SK-N-DZ (cell line): ENCODE measurements at regions not wholly inside any gene's neighbourhood (a gene's known extent, or its start where the extent isn't known, plus 50 kb on each side); places are given as distances from the start of the nearest gene placed in this dataset.

Source experiments
- DNase-seq: peaks from one replicate; pipeline ENCODE4 v3.0.0-alpha.2; 2015; ENCODE audit warnings: low spot score

DNA sequence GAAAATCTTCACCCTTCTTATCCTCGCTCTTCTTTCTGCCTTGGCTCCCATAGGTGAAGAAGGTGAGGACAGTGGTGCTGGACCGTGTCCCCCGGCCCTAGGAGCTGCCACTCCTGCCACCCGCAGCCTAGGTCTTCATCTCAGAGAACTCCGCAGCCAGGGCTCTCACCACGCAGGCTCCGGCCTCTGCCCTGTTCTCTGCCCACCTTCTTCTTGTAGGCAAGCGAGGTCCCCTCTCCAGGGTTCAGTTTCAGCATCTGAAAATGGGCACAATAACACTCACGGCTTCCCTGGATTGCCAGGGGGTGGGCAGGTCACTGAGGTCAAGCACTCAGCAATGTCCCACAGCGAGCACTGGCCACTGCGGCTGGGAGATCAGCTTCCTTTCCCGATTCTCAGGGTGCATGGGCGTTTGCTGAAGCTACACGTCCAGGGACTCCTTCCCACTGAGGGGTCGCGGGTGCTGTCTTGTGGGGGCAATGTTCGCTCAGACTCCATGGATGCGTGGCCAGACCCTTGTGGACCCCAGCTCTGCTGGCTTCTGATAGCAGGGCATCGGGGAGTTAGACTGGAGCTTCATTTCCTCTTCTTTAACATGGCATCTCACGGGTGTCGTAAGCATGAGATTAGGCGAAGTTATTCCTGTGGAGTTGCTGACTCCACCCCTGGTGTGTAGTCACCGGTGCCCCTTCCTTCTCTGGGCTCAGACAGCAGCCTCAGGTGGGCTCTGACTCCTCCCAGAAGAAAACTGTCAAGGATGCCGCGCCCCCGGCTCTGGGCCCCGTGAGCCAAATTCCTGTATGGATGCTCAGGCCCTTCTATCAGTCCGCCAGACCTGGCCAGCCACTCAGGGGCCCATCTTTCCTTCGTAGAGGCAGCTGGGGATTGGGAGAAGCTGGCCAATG, 145.1 kb upstream of the IRX2 start:
- DNase-seq, result no peak

DNA sequence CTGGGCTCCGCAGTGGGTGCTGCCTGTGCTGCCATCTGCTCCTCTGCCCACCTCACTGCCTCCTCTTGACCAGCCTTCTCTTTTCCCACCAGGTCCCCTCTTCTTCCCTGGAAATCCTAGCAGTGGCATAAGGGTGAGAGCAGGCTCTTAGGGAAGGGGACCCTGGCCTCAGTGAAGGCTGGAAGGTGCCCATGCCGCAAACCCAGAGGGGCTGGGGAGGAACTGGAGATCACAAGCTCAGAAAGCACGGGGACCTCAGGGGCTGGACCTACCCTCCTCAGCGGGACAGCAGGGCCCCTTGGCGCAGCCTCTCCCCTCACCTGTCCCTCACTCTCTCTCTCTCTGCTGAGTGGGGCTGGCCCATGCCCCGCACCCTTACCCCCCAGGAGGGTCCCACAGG, 144.4 kb upstream of the IRX2 start:
- no peak for DNase-seq

DNA sequence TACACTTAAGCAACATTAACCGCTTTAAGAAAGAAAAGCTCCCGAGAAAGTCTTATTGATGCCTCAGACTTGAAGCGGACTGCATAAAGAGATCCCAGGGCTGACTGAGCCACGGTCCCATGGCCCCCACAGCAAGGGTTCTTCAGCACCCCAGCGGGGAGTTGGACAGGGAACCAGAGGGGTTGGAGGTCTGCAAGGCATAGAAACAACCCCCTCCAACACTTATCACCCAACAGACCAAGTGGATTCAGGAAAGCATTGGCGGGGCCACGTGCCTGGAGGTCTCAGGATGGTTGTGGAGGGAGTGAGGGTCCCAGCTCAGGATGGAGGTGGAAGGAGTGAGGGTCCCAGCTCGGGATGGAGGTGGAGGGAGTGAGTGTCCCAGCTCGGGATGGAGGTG, 143.7 kb upstream of the IRX2 start:
- DNase-seq, result no peak

DNA sequence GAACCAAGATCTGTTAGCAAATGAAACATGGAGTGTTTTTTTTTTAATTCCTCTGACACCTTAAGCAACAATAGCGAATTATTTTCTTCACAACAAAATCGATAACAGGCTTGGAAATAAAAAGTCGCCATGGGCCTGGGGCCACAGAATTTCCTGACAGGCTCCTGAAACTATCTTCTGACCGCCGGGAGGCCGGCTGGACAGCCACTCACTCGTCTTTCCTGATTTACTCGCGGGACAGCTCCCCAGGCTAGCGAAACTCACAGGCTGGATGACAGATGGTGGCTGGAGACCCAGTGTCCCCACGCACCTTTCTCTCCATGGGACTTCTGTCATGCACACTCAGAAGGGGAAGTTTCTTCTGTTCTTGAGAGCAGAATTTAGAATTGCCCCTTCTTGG, 143.3 kb upstream of the IRX2 start:
- DNase-seq, result no peak

DNA sequence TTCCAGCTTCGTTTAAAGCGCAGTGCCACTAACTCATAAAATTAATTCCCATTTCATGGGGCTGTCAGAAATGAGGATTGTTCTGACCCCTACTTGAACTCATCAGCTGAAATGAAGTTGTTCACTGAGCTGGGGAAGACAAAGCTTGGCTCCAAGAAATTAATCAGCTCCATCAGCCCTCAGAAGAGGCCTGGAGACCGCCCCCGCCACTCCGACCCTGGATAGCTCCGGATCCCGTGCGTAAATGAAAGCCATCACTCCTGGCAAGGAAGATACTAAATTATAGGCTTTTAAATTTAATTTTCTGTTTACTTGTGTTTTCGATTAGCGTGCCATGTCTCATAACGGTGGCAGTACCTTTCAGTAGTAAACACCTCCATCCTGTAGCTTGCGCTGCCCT, 142.8 kb upstream of the IRX2 start:
- no peak for DNase-seq

DNA sequence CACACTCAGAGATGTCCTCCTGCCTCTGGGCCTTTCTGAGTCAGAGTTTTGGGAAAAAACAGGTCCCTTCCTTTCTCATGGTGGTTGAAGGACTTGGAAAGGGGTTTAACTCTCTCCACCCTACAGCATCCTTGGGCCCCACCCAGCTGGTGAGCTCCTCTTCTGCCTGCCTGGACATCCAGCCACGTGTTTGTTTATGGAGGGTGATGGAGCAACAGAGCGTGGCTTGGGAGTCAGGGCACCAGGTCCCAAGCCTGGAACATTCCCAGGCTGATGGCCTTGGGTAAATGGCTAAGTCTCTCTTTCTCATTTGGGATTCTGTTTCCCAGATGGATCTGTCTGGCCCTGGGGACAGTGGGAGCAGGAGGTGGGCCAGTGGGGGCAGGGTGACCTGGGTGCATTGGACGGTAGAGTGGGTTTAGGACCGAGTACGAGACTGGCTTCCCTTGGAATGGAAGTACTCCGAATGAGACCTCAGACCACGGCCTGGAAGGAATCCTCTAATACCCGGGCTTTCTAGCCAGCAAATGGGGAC, 141.1 kb upstream of the IRX2 start:
- no peak for DNase-seq

DNA sequence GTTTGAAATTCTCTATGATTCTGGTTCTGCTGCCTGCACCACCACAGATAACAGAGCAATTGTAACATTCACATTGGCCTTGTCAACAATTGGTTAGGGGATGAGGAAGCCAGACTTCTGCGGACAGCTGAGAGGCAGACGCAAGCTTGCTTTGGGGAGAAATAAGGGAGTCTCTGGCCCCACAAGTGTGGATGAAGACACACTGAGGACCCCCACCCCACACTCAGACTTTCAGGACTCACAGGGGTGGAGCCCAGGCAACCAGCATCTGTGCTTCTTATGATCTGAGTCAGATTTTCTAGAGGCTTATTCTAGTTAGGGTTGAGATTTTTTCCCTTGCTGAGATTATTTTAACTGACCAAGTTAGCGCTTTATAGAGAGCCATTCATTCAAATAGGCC, 140.3 kb upstream of the IRX2 start:
- DNase-seq, result no peak

DNA sequence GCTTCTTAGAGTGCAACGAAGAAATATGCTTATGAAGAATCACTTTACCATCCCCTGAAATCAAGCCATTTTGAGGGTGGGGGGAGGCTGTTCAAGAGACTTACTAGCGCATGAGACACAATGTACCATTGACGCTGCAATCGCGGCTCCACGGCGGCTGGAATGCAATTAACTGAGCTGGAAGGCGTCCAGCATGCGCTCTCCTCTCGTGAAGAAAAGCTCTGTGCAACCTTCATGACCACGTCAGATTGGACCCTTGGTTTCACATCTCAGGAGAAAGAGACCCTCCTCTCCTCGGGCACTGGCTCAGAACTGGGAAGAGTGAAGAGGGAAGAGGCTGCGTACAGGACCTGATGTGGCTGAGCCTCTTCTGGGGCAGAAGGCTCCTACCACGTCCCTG, 138.5 kb upstream of the IRX2 start:
- no peak for DNase-seq

DNA sequence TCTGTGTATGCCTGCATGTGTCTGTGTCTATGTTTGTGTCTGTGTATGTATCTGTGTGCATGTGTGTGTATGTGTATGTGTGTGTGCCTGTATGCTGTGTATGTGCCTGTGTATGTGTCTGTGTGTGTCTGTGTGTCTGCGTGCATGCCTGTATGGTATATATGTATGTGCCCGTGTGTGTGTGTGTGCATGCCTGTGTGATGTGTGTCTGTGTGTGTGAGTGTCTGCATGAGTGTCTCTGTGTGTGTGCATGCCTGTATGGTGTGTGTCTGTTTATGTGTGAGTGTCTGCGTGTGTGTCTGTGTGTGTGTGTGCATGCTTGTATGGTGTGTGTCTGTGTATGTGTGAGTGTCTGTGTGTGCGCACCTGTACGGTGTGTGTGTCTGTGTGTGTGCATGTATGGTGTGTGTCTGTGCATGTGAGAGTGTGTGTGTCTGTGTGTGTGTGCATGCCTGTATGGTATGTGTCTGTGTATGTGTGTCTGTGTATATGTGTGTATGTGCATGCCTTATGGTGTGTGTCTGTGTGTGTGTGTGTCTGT, 137.1 kb upstream of the IRX2 start:
- no peak for DNase-seq

DNA sequence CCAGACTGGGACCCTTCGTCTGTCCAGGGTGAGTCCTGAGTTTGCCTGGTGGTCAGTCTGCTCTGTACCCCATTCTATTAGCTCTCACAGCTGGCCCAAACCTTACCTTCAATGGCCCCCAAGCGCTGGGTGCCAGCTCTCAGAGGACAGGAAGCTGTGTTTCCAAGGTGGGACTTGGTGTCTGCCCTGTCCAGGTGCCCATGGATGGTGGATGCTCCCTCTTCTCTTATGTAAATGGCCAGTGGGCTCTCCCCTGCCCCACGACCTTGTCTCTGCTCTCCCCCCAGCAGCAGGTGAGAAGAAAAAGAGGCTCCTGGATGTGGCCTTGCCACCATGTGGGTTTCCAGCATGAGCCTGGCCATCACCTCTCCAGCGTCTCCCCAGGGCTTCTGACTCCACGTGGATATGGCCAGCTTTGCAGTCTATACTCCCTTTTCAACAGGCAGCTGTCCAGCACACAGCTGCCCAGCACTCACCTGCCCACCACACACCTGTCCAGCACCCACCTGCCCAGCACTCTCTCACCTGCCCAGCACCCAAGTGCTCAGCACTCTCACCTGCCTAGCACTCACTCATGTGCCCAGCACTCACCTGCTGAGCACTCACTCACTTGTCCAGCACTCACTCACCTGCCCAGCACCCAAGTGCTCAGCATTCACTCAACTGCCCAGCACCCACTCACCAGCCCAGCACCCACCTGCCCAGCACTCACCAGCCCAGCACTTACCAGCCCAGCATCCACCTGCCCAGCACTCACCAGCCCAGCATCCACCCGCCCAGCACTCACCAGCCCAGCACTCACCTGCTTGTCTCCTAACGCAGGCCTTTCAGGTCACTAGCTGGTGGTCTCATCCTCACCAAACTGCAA, 136.2 kb upstream of the IRX2 start:
- no peak for DNase-seq

DNA sequence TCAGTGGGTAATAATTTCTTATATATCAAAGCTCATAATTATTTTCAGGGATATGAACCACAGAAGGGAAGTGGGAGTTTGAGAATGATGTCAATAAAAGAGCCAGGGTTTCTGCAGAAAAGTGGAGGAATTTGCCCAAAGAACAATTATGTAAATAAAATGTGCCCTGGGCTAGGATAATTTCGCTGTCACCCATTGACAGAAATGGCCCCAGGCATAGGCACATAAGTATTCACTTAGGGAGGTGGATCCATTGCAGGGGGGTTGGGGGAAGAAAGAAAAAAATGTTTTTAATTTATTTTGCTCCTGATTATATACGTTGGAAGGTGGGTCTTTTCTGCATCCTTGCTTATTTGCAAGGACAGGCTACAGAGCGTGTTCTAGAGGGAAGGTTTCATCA, 135.1 kb upstream of the IRX2 start:
- no peak for DNase-seq

DNA sequence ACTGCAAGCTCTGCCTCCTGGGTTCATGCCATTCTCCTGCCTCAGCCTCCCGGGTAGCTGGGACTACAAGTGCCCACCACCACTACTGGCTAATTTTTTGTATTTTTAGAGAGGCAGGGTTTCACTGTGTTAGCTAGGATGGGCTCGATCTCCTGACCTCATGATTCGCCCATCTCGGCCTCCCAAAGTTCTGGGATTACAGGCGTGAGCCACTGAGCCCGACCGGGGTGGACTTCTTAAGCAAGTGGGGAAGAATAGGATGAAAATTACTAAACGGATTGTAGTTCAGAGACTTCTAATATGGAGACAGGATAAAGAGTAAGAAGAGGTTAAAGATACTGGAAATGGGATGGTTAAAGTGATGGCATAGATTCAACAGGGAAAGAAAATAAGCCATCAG, 132.3 kb upstream of the IRX2 start:
- no peak for DNase-seq

DNA sequence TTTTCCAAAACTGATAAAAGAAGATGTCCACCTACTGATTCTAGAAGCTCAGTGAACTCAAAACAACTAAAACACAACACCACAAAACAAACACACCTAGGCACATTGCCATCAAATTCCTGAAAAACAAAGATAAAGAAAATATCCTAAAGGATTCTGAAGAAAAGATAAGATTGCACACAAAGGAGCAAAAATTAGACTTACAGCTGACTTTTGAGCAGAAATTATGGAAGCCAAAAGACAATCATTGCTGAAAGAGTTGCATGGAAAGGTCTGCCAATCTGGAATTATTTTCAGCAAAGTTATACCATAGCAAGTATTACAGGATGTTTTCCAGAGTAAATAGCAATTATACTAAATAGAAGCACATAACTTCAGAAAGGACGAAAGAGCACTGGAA, 128.2 kb upstream of the IRX2 start:
- DNase-seq, result no peak

DNA sequence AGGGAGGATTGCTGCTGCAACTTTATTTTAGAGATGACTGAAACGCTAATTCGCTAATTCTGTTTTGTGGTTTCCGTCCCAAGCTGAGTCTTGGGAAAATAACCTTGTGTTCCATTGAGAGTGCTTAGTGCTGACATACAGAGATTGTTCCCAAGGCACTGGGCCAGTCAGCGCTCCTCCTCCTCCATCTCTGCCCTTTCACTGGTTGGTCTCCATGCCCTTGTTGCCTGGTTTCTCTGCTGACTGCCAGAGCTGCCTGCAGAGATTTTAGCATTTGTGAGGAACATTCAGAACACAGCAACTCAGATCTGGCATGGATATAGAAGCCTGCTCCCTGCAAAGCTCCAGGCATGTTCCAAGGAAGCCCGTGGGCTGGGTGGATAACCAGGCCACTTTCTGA, 126.0 kb upstream of the IRX2 start:
- DNase-seq, result no peak

DNA sequence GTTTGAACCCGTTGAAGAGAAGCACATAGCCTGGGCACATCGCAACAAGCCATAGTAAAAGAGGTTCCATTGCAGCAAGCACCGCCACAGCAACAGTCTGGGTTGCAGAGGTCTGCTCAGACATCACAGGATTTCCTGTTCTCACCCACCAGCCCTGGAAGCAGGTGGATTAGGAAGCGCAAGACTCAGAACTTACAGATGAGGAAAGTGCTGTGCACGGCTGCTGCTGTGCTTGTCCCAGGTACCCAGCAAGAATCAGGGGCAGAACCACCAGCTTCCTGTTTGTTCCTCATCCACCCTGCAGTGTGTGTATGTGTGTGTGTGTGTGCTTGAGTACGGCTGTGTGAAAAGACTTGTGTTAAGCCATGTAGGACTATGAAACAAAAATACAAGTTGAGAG, 124.7 kb upstream of the IRX2 start:
- DNase-seq, result no peak

DNA sequence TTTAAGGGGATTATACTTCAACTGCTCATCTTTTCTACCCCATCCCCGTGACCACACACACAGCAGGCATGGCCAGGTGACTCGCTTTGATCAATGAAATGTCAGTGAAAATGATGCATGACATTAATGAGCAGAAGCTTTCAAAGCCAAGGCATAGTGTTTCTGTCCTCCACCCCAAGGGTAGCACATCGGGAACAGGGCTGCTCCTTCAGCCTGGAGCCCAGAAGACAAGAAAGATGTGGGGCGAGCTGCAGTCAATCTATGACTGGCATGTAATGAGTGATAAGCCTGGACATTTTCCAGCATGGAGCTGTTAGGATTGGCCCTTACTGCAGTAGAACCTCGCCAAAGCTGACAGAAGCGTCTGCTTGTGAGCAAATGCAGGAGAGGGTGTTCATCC, 122.6 kb upstream of the IRX2 start:
- no peak for DNase-seq

DNA sequence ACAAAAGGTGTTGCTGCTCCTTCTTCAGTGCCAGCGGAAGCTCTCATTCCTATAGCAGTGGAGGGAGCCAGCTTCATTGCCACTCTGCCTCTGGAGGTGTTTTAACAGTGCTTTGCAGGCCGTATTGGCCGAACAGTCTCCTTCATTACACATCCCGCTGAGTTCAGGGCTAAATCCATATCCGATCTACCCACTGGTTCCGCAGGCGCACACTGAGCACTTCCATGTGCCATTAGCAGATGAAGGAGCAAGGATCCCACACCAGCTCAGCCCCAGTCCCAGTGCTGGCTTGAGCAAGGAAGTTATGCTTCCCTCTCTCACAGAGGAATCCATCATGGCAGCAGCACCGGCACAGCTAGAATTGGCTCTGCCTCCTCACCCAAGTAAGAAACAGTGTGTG, 121.2 kb upstream of the IRX2 start:
- DNase-seq, result no peak

DNA sequence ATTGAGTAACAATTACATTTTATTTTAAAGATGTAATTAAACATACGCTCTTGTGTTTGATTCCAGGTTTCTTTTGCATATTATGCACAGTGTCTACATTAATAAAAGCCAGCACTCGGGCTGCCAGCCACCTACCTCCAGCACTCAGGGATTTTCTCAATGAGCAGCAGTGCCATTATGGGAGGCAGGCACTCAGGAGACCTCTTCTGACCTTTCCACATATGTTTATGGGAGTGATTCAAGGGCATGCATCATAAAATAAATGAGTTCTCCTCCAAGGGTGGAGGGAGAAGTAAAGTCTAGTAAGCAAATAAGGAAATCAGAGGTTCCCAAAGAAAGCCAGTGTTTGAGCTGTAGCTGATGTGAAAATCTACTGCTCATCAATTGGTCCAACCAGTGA, 119.8 kb upstream of the IRX2 start:
- DNase-seq, result no peak

DNA sequence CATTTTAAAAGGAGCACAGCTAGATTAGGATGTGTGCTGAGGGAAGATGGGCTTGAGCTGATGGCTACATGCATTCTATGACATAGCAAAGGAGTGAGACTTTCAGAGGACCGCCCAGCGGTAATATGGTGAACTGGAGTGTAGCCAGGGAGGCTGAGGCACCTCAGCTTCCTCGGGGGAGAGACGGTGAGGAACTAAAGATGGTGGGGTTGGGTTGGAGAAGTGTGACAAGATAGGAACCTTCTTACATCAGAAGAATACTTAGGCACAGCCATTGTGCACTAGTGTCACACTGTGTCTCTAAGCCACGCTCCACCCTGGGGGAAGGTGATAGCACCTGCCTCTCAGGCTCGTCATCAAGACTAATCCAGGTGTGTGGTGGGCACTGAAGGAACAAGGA, 118.0 kb upstream of the IRX2 start:
- no peak for DNase-seq

DNA sequence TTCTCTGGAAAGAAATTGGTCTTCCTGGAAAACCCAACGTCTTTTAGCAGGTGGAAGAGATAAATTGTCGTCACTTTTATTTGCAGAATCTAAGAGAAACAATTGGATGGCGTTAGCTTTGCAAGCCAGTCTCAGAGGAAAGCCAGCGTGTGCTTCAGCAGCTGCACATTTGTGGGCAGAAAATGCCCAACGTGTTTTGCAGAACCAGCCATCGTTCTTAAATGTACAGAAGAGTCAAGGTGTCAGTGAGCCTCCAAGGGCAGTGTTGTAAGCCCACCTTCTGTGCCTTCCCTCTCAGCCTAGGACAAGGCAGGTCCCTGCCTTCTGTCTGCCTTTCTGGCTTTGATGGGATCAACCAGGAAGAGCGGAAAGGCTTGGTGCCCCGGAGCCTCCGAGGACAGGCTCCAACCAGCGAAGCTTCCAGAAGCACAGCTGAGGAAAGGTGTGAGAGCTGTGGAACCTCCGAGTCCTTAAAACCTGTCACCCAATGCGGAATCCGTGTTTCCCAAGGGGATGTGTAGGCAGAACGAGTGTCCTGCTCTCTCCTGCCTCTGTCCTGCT, 116.0 kb upstream of the IRX2 start:
- no peak for DNase-seq

DNA sequence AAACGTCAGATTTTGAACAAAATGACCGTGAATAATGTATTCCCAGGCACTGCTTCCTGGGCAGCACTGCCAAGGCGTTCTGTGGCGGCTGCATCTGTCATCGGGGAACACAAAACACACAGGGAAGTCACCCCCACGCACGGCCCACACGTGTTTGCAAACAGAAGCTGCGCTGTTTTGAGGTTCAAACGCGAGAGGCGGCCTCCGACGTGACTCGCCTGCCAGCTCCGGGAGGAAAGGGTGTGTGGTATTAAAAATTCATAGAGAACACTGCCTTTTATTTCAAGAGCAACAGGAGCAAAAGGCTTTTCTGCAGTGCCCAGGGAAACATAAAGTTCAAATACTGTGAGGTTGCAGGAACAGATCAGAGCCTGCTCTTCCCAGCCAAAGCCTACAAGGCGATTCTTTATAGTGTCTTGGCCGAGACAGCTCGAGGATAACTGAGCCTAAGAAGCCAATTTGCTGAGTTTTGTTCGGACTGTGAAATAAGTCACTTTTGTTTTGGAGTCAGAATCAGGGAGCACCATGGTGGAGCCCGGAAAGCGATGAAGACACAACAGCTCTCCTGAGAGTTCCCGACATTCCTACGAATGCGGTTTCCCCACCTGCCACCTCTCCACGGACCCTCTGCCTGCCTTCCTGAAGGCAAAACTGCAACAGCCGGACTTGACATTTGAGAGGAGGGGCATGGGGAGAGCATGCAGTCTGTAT, 115.3 kb upstream of the IRX2 start:
- DNase-seq, result no peak
